HG03060 (cell line): ENCODE measurements at regions not wholly inside any gene's neighbourhood (a gene's known extent, or its start where the extent isn't known, plus 50 kb on each side); places are given as distances from the start of the nearest gene placed in this dataset.
"Not testable (repeated sequence)": the region's sequence is repeated elsewhere in the genome, so short reads cannot be mapped to it uniquely, and the experiment has no call there.

ENCODE experiments used
- ATAC-seq: cut with Tn5 transposase; IDR thresholded peaks from one replicate; pipeline ENCODE4 v1.9.1; 2021; ENCODE audit warnings: low read depth, moderate number of reproducible peaks; ENCODE audit not compliant: unreplicated experiment

DNA sequence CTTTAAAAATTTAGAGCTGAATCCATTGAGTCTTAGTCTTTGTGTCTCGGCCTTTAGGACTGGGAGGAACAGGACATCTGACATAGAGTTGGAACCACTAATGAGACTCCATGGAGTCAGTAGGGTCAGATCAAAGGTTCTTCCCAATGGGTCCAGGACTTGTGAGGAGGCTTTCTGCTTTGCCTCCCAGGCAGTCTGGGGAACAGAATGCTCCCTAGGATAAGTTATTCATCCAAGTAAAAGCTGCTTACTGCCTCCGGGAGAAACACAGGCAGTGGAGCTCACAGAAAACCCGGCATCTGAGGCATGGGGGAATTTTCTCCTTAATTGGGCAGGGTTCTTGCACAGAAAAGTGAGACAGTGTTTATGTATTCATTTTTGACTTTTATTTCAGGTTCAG is 216.4 kb downstream of the SEC23IP start:
- ATAC-seq, result no peak

DNA sequence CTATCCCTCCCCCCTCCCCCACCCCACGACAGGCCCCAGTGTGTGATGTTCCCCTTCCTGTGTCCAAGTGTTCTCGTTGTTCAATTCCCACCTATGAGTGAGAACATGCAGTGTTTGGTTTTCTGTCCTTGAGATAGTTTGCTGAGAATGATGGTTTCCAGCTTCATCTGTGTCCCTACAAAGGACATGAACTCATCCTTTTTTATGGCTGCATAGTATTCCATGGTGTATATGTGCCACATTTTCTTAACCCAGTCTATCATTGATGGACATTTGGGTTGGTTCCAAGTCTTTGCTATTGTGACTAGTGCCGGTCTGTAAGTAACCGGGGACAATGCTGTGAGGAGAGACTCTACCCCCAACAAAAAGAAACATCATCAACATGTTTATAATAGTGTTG is 217.2 kb downstream of the SEC23IP start:
- not testable (repeated sequence) for ATAC-seq

DNA sequence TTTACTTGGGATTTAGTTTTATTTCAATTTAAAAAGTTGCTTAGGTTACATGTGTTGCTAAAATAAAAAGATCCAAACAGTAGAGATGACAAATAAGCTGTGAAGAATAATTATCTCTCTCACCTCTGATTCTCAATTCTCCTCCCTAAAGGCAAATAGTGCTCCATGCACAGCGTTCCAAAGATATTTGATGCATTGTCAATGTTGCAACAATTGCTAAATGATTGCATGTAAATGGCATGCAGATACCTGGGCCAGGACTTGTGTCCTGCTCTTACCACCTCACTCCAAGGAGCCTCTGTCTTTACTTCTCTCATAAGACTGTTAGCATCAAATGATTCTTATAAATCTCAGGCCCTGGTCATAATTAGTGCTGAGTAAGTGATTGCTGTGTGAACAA is 217.7 kb downstream of the SEC23IP start:
- ATAC-seq, result no peak

DNA sequence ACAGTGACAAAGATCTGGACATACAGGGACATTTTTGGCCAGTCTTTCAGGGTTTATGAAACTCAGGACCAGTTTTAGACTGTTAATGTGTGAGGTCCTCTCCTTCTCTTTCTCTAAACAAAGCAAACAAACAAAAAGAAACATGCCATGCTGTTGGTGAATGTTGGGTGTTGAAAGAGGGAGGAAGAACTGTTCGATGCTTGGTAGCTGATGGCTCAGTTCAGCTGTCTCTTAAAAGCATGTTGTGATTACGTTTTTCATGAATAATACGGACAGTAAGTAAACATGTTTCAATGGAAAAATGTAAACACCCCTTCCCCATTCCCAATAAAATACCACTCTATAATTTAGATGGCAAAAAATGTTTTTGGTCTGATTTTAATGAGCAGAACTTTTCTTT is 219.1 kb downstream of the SEC23IP start:
- no peak for ATAC-seq

DNA sequence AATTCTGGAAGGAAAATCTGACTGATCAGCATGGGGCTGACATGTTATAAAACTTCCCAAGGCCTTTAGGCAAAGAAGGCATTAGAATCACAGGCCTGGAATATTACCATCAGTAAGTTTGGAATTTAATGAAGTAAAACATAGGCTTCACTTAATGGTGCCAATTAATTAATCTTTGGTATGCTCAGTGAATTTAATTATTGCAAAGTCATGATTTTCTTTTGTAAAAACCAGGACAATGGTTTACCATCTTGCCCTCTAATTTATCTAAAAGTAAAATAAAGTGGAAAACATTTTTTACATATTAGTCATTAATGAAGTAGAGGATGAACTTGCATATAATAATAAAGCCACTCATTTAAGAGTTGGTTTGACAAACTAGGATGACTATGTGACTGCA is 220.3 kb downstream of the SEC23IP start:
- ATAC-seq, result no peak

DNA sequence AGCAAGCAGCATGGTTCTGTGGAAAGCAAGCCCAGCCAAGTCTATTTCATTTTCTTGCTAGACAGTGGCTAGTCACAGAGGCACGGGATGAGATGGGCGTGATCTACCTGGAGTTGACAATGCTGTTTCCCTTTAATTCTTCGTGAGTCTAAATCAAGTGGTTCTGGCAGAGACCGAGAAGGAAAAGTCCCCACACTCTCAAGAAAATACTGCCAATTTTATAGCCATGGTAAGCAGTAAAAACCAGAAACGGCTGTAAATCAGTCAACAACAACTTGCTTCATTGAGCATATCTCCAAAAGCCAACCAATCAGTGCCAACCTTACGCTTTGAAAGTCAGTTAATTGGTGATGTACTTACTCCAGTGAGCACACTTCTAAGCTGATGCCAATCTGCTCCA is 223.4 kb downstream of the SEC23IP start:
- no peak for ATAC-seq

DNA sequence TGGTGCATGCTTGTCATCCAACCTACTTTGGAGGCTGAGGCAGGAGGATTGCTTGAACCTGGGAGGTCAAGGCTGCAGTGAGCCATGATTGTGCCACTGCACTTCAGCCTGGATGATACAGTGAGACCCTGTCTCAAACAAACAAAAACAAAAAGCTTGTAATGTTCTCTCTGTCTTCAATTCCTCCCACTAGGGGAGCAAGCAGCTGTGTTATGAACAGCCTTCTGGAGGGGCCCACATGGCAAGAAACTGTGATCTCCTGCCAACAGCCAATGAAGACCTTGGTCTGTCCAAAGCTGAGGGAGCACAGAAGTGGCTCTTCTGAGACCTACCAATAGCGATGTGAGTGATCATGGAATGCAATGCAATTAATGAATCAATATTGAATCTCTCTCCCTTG is 229.2 kb downstream of the SEC23IP start:
- no peak for ATAC-seq

DNA sequence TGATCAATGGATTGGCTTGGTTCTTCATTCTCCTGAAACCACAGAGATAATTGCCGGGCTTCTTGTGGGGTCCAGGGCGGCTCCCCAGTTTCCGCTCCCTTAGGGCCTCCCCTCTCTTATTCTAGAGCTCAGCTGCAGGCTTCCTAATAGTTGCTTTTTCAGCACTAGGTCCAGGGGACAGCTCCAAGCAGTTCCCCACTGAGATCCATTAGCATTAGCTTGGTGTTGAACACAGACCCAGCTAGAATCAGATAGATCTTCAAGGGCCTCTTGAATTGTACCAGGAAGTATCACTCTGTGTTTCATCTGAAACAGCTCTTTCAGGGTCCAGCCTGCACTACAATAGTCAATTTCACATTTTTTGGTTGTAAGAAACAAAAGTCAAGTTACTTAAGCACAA is 238.7 kb downstream of the SEC23IP start:
- ATAC-seq, result no peak

DNA sequence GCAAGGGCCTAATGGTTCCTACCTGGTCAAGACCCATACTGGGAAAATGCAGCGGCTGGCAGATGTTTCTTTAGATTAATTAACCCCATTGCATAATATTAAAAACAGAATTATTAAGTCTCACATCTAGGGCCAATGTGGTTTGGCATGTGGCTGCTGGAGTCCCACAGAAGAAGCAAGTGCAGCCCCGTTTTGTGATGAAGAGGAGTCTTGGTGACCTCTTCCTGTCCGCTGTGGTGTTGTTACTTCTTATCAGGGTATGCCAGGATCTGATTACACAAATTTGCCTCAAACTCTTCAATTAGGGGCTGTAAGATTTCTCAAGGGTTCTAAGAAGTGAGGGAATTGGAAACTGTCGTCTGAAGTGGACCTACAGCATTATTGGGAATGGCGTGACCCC is 240.3 kb downstream of the SEC23IP start:
- ATAC-seq, result no peak

DNA sequence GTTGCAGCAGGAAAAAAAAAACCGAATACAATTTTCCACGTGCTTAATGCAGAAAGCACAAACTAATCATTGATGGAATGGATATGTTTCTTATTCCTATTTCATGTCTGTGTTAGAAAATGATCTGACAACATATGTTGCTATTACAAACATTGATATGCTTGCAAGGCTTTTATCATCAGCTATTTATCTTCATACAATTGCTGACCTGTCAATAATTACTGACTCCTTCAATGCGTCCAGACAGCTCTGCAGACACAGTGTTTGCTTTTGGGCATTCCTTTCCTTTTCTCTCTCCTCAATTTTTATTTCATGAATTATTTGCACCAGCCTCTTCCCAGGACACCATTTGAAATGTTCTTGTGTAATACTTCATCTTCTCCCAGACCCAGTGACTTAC is 246.2 kb downstream of the SEC23IP start:
- ATAC-seq, result no peak

DNA sequence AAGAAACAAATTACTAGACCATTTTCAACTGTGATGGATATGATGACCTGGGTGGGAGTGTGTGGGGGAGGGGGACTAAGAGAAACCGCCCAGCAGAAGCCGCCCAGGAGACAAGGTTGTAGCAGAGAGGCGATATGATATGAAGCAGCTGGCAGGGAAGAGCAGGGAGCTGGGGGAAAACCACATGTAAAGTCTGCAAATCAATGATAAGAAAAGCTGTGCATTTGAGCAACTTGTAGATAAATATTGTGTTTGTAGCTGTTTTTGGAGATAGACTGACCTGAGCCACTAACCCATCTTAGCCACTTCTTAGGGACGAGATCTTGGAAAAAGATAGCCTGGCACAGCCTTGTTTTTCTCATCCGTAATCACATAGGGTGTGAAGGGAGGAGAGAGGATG is 252.6 kb downstream of the SEC23IP start:
- no peak for ATAC-seq

DNA sequence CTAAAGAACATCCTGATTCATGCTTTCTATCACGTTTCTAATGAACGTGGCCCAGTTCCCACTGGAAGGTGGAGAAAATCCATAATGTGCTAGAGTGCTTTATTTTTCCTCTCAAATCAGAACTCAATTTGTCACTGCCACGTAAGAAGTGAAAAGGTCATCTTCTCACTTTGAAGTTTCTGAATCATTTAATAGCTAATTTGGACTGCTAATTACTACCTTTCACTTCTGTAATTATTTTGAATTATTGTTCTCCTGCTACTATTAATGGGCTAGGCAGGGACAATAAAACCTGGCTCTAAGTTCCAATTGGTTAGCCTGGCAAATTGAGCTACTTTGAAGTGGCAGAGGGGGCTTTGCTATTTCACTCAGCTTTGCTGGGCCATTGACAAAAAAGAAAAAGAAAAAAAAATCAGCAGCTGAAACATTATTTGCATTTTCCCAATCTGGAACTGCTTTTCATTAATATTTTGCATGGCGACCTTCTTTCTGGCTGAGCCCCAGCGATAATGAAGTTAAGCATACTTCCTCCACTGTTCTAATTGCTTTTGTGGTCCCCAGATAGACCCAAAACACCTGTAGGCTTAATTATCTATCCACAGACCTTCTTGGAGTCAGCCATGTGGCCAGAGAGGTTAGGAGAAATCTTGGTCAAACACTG is 264.2 kb downstream of the SEC23IP start:
- ATAC-seq, result no peak

DNA sequence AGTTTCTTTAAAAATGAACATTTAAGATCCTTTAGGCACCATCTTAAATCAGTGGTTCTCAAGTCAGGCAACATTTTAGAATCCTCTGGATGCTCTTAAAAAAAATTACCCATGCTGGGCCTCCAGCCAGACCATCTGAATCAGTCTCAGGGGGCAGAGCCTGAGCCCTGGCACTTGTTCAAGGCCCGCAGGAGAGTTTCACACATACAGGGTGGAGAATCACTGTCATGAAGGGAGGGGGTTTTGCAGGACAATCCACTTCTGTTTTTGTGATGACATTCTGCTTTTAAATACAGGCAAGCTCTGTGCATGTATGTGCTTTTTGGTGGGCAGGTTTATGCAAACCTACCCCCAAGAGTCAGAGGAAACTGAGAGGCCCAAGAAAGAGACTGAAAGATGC is 268.6 kb downstream of the SEC23IP start:
- ATAC-seq, result no peak

DNA sequence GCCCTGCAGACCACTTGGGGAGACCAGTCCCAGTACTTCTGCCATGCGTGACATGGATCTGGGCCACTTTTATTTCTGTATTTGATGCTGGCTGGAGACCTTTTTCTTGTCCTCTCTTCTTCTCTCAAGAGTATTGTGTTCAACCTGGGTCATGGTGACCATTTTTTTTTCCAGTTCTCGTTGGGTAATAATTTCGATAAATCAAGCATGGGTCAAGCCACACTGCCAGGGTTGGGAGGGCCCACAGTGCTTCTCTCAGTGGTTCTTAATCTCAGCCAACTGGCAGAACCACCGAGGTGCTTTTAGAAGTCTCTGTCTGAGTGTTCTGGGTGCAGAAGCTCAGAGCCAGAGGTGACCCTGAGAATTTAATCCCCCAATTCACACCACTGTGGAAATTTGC is 269.9 kb downstream of the SEC23IP start:
- no peak for ATAC-seq

DNA sequence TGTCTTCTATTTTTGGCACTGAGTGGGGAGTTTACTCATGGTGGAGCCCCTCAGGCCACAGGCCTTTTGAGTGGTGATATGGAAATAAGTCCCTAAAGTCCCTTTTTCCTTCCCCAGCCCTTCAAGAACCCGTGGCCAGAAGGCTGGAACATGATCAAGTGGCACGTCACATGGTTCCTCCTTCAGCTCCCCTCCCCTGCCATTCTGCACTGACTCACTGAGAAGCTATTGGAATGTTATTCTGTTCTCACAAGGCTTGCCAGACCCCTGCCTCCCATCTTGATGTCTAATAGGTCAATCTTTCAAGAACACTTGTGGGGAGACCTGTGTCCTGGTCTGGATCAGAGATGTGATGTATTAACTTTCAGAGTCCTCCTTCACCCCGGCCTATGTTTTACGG is 279.8 kb downstream of the SEC23IP start:
- no peak for ATAC-seq

DNA sequence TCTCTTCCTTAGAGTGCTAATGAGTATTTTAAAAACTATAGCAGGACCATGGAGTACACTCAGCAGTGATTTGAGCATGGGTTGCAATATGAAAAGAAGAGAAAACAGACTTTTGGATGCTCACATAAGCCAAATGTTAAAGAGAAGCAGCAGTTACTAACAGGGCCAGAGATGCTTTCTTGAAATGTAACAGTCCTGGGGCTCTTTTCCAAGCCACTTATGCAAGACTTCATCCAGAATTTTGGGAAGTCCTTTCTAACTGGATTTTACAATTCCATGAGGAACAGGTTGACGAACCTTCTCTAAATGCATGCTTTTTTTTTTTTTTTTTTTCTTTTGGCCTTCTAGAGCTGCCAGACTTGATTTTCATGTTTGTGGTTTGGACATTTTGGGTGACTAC is 282.0 kb downstream of the SEC23IP start:
- no peak for ATAC-seq

DNA sequence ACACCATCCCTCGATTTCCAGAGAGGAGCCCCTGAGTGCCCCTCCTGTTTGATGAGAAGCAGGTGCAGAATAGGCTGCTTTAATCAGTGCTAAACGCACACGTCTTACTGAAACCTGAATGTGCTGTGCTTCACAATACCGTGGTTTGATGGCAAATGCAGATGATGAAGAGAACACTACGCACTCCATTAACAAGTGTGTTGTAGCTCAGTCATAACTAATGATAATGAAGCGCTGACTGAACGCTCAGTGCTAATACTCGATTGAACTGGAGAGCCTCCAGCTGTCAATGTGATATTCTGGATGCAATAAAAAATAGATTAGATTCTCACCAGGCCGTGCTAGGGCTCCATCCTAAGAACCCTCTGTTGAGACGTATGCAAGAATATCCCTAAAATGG is 279.7 kb upstream of the PLPP4 start:
- no peak for ATAC-seq

DNA sequence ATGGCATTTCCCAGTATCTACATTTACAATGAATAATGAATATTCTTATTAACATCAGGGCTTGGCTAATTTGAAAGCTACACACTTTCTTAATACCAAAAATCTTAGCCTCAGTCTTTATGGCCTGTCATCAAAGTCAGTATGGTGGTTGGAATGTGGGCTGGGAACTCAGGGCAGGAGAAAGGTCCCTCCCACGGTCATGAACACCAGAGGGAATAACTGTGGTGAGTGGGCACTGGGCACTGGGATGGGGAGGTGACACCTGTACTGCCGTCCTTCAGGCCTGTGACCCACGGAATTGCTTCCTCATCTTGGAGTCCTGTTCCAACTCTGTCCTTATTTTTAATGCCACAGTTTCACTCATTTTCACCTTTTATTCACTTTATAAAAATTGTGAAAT is 276.9 kb upstream of the PLPP4 start:
- ATAC-seq, result no peak

DNA sequence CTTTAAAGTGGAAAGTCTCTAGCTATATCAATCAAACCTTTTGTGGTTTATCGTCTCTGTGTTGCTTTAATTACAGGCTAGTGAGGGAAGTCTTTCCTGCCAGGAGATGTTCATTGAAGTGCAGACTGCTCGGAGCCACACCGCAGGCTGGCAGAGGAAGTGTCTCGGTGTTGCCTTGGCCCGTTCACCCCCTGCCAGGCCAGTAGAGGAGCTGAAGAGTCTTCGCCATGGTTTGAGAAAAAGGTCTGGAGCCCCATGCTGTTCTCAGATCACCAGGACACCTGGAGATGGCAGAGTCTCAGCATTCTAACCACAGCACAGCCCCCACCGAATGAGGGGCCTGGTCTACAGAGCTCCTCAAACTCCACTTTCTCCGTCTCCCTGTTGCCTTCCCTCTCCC is 275.9 kb upstream of the PLPP4 start:
- no peak for ATAC-seq

DNA sequence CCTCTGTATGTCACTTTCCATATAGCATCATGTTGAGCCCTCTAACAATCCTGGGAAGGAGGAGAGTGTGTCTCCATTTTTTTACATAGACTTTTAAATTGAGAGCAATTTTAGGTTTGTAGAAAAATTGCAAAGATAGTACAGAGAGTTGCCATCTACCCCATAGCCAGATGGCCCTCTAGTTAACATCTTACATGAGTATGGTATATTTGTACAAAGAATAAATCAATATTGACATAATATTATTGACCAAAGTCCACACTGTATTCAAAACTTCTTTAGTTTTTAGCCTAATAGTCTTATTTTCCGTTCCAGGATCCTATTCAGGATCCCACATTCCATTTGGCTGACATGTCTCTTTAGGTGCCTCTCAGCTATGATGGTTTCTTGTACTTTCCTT is 274.6 kb upstream of the PLPP4 start:
- no peak for ATAC-seq

DNA sequence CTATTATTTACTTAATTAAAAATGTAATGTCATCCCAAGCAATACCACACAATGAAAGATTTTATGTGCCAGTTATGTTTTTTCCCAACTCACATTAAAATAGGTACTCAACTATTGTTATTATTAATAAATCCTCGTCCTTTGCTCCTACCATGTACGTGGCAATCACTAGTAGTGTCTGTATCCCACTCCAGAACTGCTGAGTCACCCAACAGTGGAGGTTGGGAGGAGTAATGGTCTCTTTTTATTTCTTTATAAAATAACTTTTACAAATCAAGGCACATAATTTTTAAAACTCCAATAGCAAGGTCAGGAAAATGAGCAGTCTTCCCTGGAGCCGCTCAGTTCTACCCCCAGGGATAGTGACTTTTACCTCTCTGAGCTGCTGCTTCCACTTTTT is 273.5 kb upstream of the PLPP4 start:
- ATAC-seq, result no peak

DNA sequence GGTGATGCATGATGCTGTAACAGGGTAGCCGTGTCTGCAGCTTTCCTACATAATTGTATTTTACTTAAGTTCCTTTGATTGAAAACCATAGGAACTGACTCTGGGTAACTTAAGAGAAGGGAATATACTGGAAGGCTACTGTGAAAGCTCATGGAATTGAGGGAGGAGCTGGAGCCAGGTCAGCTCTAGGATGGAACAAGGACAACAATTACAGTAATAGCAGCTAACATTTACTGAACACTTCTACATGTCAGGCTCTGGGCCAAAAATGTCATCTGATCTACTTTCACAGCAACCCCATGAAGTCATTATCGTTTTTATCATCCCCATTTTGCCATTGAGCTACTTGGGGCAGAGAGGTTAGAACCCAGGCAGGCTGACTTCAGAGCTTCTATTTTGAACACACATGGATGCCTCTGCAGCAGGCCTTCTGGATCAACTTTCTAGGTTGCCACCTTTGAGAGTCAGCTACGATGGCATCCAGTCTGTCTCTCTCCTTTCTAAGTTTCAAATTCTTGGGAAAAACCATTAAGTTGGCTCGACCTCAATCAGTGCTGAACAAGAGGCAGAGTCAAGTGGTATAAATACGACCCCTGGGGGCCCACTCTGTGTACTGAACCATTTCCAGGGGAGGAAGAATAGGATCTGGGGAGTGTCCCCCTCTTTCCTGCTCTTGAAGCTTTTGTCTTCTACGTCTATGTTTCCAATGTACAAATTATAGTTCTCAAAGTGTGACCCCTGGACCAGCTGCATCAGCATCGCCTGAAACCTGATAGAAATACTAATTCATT is 272.3 kb upstream of the PLPP4 start:
- ATAC-seq, result no peak
